GM10266 (cell line): ENCODE measurements at regions not wholly inside any gene's neighbourhood (a gene's known extent, or its start where the extent isn't known, plus 50 kb on each side); places are given as distances from the start of the nearest gene placed in this dataset.

Experiments used
- DNase-seq: peaks from one replicate; pipeline ENCODE4 v3.0.0; 2012; ENCODE audit errors: extremely low spot score
- TF ChIP-seq, protein P1 (sequence below): IDR thresholded peaks from 2 replicates; pipeline ENCODE4 v1.5.1; 2012; ENCODE audit warnings: mild to moderate bottlenecking, low read depth; ENCODE audit not compliant: control insufficient read depth, insufficient read depth; ENCODE audit errors: missing control alignments

- DNase-seq: no peak
- TF ChIP-seq, protein P1, sequence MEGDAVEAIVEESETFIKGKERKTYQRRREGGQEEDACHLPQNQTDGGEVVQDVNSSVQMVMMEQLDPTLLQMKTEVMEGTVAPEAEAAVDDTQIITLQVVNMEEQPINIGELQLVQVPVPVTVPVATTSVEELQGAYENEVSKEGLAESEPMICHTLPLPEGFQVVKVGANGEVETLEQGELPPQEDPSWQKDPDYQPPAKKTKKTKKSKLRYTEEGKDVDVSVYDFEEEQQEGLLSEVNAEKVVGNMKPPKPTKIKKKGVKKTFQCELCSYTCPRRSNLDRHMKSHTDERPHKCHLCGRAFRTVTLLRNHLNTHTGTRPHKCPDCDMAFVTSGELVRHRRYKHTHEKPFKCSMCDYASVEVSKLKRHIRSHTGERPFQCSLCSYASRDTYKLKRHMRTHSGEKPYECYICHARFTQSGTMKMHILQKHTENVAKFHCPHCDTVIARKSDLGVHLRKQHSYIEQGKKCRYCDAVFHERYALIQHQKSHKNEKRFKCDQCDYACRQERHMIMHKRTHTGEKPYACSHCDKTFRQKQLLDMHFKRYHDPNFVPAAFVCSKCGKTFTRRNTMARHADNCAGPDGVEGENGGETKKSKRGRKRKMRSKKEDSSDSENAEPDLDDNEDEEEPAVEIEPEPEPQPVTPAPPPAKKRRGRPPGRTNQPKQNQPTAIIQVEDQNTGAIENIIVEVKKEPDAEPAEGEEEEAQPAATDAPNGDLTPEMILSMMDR: no peak
Measured at GRCh38 chr18:78709261-78709809, 270.3 kb upstream of the SALL3 start.

DNA sequence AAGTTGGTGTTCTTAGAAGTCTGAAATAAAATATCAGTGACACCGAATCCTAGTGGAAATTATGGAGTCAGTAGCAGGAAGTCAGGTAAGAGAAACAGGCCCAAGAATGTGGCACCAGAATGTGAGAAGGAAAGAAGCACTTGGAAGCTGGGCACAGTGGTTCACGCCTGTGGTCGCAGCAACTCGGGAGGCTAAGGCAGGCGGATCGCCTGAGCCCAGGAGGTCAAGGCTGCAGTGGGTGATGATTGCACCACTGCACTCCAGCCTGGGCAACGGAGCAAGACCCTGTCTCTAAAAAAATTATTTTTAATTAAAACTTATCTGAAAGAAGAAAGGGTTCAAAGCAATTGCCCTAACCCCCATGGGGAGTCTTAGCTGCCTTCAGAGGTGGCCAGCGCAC lies 268.3 kb upstream of the SALL3 start:
- TF ChIP-seq, protein P1: no peak
- DNase-seq: no peak

GRCh38 chr18:78711971-78712370 lies 267.6 kb upstream of the SALL3 start:
- no peak for DNase-seq
- TF ChIP-seq, protein P1: no peak

GRCh38 chr18:78713069-78713468 lies 266.5 kb upstream of the SALL3 start:
- TF ChIP-seq, protein P1: no peak
- no peak for DNase-seq

GRCh38 chr18:78713726-78714125 lies 265.9 kb upstream of the SALL3 start:
- TF ChIP-seq, protein P1: no peak
- DNase-seq: no peak

GRCh38 chr18:78716022-78716421 lies 263.6 kb upstream of the SALL3 start:
- TF ChIP-seq, protein P1: no peak
- DNase-seq: no peak

GRCh38 chr18:78716581-78716980 lies 263.0 kb upstream of the SALL3 start:
- TF ChIP-seq, protein P1: no peak
- DNase-seq: no peak
